Activated naive CD8-positive, alpha-beta T cell treated with anti-CD3 and anti-CD28 coated beads for 36 hours (primary cell): ENCODE measurements at regions not wholly inside any gene's neighbourhood (a gene's known extent, or its start where the extent isn't known, plus 50 kb on each side); places are given as distances from the start of the nearest gene placed in this dataset.
"Not testable (repeated sequence)": the region's sequence is repeated elsewhere in the genome, so short reads cannot be mapped to it uniquely, and the experiment has no call there.

Experiments
- DNase-seq: peaks from one replicate; pipeline ENCODE4 v3.0.0; 2021
- H3K27ac Mint-ChIP-seq: one replicate; pipeline ENCODE4 v1.8.0; 2022; ENCODE audit warnings: mild to moderate bottlenecking, moderate library complexity, mixed read lengths
- H3K27me3 Mint-ChIP-seq: one replicate; pipeline ENCODE4 v1.8.0; 2022; ENCODE audit warnings: mild to moderate bottlenecking, mixed read lengths
- H3K36me3 Mint-ChIP-seq: one replicate; pipeline ENCODE4 v1.8.0; 2021; ENCODE audit warnings: mild to moderate bottlenecking, mixed read lengths
- H3K4me1 Mint-ChIP-seq: one replicate; pipeline ENCODE4 v1.8.0; 2021; ENCODE audit warnings: mixed read lengths
- H3K4me3 Mint-ChIP-seq: one replicate; pipeline ENCODE4 v1.8.0; 2022; ENCODE audit warnings: mild to moderate bottlenecking, moderate library complexity, mixed read lengths
- H3K9me3 Mint-ChIP-seq: one replicate; pipeline ENCODE4 v1.8.0; 2022; ENCODE audit warnings: mixed read lengths

DNA sequence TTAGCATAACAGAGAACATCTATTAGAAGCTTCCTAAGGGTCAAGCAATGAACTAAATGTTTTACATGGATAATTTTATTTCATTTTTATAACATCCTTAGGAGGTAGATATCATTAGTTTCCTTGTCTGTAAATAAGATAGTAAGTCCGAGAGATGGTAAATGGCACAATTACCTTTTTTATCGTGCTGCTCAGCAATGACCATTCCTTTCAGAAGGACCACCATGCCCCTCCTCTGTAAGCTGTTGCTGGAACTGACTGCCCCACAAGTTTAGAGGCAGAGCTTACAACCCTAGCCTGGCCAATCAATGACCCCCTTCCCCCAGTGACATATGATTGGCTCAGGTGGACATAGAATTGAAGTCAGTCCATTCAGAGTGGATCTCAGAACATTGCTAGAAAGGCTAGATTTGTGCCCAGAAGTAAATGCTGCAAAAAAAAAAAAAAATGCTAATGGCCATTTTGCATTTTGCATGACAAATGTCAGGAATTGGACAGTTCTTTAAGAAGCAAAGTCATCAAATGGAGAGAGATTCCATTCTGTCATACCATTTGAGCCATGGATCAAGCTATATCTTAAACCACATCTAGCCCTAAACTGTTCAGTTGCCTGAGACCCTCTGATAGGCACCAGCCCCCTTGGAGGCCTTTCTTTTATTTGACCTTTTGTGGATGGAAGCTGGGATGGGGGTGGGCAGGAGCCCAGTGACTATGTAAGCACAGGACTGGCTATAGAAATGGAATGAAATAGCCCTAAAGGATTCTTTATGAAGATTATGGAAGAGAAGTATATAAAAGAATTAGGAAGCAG, 668.3 kb downstream of the UQCRFS1 start:
- Mint-ChIP-seq H3K27me3 (no peaks in the 10 kb centered on the region), H3K9me3 (no peaks in the 10 kb centered on the region), H3K27ac (no peak overlapping the region), H3K4me3 (no peak overlapping the region), H3K36me3 (no peaks in the 10 kb centered on the region), H3K4me1 (no peaks in the 10 kb centered on the region)
- DNase-seq, result no peak

DNA sequence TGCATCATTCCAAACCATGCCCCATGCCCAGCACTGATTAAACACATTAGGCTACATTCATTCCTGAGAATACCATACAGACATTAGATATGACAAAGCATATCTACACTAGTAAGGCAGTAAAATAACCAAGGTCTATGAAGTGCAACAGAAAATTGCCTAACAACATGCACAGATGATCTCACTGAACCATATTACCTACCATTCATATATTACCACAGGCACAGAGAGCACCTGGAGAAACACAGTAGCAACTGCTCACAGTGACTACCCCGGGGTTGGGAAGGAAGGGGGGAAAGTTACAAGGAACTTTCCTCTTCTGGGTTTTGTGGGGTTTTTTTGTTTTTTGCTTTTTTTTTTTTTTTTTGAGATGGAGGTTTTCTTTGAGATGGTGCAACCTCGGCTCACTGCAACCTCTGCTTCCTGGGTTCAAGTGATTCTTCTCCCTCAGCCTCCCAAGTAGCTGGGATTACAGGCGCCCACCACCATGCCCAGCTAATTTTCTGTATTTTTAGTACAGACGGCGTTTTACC, 669.6 kb downstream of the UQCRFS1 start:
- Mint-ChIP-seq H3K36me3 (no peaks in the 10 kb centered on the region), H3K4me1 (no peaks in the 10 kb centered on the region), H3K4me3 (no peak overlapping the region), H3K27me3 (no peaks in the 10 kb centered on the region), H3K9me3 (no peaks in the 10 kb centered on the region), H3K27ac (no peak overlapping the region)
- no peak for DNase-seq

DNA sequence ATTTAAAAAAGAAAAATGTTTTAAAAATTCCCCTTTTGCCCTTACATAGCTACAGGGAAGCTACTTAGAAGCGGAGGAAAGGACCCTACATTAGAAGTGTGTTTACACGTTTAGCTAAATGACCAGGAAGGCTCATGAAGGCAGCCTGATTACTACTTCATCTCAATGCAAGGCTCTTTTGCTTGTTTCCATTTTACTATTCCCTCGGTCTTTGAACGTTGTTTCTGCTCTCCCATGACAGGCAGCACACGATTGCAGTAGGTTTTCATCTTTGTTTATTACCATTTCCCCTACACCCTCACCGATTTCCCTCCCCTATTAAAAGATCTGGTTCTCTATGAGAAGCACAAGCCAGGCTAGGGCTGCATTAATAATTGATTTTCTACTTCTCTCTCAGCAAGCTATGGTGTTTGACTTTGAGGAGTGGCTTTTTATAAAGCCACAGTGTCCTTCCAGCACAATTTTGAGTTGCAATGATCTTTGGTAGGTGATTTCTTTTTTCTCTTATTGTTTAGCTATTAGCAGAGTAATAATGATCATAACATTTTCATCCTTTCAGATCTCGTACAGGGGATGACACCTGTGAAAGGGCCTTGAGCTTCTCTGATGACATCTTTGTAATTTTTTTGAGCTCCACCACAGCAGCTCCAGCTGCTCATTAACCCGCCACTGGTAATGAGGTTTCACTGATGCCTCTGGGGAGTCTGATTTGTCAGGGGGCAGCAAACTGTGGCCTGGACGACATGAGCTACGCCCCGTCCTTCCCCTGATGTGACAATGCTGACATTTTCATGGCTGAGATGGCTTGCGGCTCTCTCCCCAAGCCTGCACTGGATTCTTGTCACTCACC, 670.3 kb downstream of the UQCRFS1 start:
- no peak overlapping the region for H3K27ac Mint-ChIP-seq
- no peaks in the 10 kb centered on the region for H3K4me1 Mint-ChIP-seq
- no peaks in the 10 kb centered on the region for H3K27me3 Mint-ChIP-seq
- H3K4me3 Mint-ChIP-seq, result no peak overlapping the region
- H3K36me3 Mint-ChIP-seq, result no peaks in the 10 kb centered on the region
- peaks cover 2% of the 10 kb centered on the region for H3K9me3 Mint-ChIP-seq
- no peak for DNase-seq

DNA sequence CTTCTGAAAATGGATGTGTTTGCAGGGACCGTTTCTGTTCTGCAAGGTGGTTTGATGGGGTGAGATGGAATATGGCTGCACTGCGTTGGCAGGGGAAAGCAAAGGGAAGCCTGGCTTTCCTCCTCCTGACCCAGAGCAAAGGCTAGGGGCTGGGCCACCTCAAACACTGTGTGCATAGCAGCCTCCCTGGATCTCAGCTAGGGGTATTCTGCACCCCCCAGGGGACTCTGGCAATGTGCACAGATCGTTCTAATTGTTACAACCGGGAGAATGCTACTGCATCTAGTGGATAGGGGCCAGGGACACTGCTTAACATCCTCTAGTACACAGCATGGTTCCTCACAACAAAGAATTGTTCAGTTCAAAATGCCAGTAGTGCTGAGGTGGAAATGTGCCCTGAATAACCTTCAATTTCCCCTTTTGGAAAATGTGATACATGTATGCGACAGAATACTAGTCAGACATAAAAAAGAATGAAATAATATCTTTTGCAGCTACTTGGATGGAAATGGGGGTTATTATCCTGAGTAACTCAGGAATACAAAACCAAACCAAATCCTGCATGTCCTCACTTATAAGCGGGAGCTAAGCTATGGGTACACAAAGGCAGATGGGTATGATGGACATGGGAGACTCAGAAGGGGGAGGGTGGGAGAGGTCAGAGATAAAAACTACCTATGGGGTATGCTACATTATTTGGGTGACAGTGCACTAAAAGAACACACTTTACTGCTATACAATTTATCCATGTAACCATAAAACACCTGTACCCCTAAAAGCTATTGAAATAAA, 671.2 kb downstream of the UQCRFS1 start:
- H3K4me3 Mint-ChIP-seq, result no peak overlapping the region
- H3K36me3 Mint-ChIP-seq, result no peaks in the 10 kb centered on the region
- peaks cover 7% of the 10 kb centered on the region for H3K9me3 Mint-ChIP-seq
- DNase-seq, result no peak
- no peaks in the 10 kb centered on the region for H3K4me1 Mint-ChIP-seq
- H3K27ac Mint-ChIP-seq, result no peak overlapping the region
- H3K27me3 Mint-ChIP-seq, result no peaks in the 10 kb centered on the region

DNA sequence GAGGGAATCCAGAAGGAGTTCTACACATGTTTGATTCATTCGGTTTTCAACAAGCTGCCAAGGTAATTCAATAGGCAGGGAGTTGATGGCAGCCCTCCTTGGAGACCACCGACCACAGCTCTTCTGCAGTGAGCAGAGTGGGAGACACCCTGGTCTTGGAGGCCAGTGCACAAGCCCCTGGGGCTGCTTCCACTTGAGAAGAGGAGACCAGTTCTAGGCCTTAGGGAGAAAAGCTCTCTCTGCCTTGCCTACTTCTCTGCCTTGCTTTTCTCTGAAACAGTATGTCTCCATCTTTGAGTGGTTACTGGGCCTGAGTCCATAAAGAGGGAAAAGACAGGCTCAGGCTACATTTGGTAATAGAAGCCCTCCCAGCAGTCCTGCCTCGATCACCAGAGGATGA, 671.9 kb downstream of the UQCRFS1 start:
- no peak overlapping the region for H3K4me3 Mint-ChIP-seq
- H3K36me3 Mint-ChIP-seq, result no peaks in the 10 kb centered on the region
- no peak for DNase-seq
- no peak overlapping the region for H3K27ac Mint-ChIP-seq
- H3K9me3 Mint-ChIP-seq, result peaks cover 7% of the 10 kb centered on the region
- no peaks in the 10 kb centered on the region for H3K27me3 Mint-ChIP-seq
- no peaks in the 10 kb centered on the region for H3K4me1 Mint-ChIP-seq

DNA sequence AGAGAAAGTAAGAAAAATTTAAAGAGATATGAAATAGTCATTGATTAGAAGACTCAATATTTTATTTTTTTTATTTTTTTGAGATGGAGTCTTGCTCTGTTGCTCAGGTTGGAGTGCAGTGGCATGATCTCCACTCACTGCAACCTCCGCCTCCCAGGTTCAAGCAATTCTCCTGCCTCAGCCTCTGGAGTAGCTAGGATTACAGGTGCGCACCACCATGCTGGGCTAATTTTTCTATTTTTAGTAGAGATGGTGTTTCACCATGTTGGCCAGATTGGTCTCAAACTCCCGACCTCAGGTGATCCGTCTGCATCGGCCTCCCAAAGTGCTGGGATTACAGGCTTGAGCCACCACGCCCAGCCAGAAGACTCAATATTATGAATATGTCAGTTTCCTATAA, 672.6 kb downstream of the UQCRFS1 start:
- peaks cover 10% of the 10 kb centered on the region for H3K9me3 Mint-ChIP-seq
- not testable (repeated sequence) for H3K27me3 Mint-ChIP-seq, DNase-seq, H3K4me3 Mint-ChIP-seq, H3K4me1 Mint-ChIP-seq, H3K27ac Mint-ChIP-seq, H3K36me3 Mint-ChIP-seq

DNA sequence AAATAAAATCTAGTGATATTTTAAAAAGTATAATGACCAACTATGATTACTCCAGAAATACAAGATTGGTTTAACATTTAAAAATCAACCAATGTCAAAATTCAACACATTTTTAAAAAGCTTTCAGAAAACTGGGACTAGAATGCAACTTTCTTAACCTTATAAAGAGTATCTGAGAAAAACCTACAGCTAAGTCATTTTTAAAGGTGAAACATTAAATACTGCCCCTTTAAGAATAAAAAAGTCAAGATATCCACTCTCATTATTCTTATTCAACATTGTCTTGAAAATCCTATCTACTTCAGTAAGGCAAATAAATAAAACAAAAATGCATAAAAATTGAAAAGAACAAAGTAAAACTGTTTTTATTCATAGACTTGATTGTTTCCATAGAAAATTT, 673.2 kb downstream of the UQCRFS1 start:
- peaks cover 11% of the 10 kb centered on the region for H3K9me3 Mint-ChIP-seq
- no peaks in the 10 kb centered on the region for H3K4me1 Mint-ChIP-seq
- no peaks in the 10 kb centered on the region for H3K36me3 Mint-ChIP-seq
- no peak for DNase-seq
- H3K27ac Mint-ChIP-seq, result no peak overlapping the region
- H3K4me3 Mint-ChIP-seq, result no peak overlapping the region
- H3K27me3 Mint-ChIP-seq, result no peaks in the 10 kb centered on the region

DNA sequence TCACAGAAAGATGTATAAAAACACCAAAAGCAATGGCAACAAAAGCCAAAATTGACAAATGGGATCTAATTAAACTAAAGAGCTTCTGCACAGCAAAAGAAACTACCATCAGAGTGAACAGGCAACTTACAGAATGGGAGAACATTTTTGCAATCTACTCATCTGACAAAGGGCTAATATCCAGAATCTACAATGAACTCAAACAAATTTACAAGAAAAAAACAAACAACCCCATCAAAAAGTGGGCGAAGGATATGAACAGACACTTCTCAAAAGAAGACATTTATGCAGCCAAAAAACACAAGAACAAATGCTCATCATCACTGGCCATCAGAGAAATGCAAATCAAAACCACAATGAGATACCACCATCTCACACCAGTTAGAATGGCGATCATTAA, 674.4 kb downstream of the UQCRFS1 start:
- not testable (repeated sequence) for H3K4me1 Mint-ChIP-seq, H3K36me3 Mint-ChIP-seq, H3K27ac Mint-ChIP-seq, H3K4me3 Mint-ChIP-seq, H3K27me3 Mint-ChIP-seq, DNase-seq
- peaks cover 12% of the 10 kb centered on the region for H3K9me3 Mint-ChIP-seq

DNA sequence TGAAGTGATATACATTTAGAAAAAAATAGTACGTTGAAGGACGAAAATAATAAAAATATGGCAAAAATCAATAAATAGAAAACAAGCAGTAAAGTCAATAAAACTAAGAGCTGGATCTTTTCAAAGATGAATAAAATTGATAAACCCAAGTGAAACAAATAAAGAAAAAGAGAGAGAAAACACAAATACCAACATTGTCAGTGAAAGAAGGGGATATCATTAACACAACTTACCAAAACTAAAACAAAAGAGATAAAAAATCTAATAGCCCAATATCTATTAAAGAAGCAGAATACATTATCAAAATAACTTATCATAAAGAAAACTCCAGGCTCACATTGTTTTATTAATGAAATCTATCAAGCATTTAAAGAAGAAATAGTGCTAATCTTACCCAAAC, 675.1 kb downstream of the UQCRFS1 start:
- no peaks in the 10 kb centered on the region for H3K4me1 Mint-ChIP-seq
- no peak for DNase-seq
- no peak overlapping the region for H3K4me3 Mint-ChIP-seq
- H3K36me3 Mint-ChIP-seq, result no peaks in the 10 kb centered on the region
- H3K27me3 Mint-ChIP-seq, result no peaks in the 10 kb centered on the region
- H3K27ac Mint-ChIP-seq, result no peak overlapping the region
- peaks cover 12% of the 10 kb centered on the region for H3K9me3 Mint-ChIP-seq

DNA sequence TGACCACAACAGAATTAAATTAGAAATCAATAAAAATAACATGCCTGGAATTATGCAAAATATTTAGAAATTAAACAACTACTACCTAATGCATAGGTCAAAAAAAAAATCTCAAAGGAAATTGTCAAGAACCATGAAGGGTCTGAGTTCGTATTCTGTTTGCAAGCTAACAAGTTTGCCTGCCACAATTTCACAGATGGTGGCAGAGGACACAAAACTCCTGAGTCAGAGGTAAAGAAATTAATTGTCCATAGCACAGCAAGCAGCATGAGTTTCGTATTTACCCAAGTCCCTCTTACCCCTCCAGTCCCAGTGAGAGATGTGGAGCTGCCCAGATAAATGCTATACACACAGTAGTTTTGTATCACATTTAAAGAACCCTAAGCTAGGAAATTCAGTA, 675.9 kb downstream of the UQCRFS1 start:
- Mint-ChIP-seq H3K4me1 (no peaks in the 10 kb centered on the region), H3K27me3 (no peaks in the 10 kb centered on the region)

DNA sequence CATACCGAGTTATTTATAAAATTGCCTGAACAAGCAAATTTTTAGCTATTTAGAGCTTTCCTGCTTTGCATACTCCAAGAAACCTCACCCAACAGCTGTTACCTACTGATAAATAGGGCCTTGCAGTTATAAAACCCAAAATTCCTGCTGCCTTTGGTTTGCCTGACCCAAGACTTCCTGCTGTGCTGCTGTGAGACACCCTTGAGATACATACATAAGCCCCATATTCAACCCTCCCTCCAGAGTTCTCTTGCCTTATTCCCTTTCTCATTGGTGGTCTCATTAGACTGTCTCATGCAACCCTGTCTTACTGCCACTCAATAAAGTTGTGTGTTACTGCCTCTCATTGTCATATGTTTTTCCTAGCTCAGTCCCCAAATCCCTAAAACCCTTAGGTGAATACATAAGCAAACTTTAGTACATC, 677.6 kb downstream of the UQCRFS1 start:
- DNase-seq, result no peak
- Mint-ChIP-seq H3K27me3 (no peaks in the 10 kb centered on the region), H3K4me1 (no peaks in the 10 kb centered on the region), H3K4me3 (no peak overlapping the region), H3K36me3 (no peaks in the 10 kb centered on the region), H3K9me3 (peaks cover 12% of the 10 kb centered on the region), H3K27ac (no peak overlapping the region)

More for the DNA sequence above, 675.9 kb downstream of the UQCRFS1 start:
- Mint-ChIP-seq H3K36me3 (no peaks in the 10 kb centered on the region), H3K9me3 (peaks cover 12% of the 10 kb centered on the region), H3K27ac (no peak overlapping the region), H3K4me3 (no peak overlapping the region)
- no peak for DNase-seq

DNA sequence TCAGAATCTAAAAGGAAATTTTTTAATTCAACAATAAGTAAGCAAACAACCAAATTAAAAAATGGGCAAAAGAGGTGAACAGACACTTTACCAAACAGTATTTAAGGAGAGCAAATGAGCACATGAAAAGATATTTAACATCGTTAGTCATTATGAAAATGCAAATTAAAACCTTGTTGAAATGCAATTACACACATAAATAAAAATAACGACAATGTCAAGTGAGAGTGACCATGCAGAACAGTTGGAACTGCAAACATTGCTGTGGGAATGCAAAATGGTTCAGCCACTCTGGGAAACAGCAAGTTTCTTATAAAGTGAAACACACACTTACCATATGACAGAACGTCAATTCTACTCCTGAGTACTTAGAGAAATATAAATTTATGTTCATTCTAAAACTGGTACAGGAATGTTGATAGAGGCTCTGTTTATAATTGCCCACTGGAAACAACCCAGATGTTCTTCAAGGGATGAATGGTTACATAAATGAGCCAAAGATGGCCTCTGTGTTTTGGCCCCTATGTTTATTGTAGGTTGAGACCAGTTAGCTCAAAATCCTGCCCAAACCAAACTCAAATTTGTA, 678.1 kb downstream of the UQCRFS1 start:
- peaks cover 12% of the 10 kb centered on the region for H3K9me3 Mint-ChIP-seq
- no peaks in the 10 kb centered on the region for H3K36me3 Mint-ChIP-seq
- no peak overlapping the region for H3K4me3 Mint-ChIP-seq
- H3K4me1 Mint-ChIP-seq, result no peaks in the 10 kb centered on the region
- H3K27me3 Mint-ChIP-seq, result no peaks in the 10 kb centered on the region
- no peak overlapping the region for H3K27ac Mint-ChIP-seq
- no peak for DNase-seq

DNA sequence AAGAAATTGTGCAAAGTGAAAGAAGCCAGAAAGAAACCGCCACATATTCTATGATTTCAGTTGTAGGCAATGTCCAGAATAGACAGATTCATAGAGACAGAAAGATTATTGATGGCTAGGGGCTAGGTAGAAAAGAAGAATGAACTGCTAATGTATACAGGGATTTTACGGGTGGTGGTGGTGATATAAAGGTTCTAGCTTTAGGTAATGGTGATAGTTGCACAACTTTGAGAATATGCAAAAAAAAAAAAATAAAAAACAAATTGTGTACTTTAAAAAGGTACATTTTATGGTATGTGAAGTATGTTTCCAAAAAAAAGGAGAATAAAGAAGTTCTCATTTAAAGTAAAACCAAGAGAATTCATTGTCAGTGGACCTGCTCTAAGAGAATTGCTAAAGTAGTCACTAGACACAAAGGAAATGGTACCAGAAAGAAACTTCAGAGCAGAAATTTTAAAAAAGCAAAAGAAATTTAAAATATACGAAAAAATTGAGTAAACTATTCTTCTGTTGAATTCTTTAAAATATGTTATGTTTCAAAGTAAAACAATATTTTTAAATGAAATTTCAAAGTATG, 680.1 kb downstream of the UQCRFS1 start:
- DNase-seq, result no peak
- Mint-ChIP-seq H3K36me3 (no peaks in the 10 kb centered on the region), H3K9me3 (peaks cover 11% of the 10 kb centered on the region)

DNA sequence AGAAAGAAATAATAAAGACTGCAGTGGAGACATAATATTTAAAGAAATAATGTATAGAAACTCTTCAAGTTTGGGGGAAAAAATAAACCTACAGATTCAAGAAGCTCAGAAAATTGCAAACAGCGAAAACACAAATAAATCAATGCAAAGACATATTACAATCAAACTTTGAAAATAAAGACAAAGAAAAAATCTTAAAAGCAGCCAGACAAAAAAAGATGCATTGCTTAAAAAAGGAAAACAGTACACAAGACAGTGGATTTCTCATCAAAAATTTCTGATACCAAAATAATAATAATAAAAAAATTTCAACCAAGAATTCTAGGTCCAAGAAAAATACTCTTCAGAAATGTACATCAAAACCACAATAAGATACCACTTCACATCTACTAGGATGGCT, 681.0 kb downstream of the UQCRFS1 start:
- Mint-ChIP-seq H3K9me3 (peaks cover 7% of the 10 kb centered on the region), H3K4me3 (no peak overlapping the region), H3K4me1 (no peaks in the 10 kb centered on the region), H3K27ac (no peak overlapping the region), H3K27me3 (no peaks in the 10 kb centered on the region), H3K36me3 (no peaks in the 10 kb centered on the region)
- no peak for DNase-seq

More for the DNA sequence above, 680.1 kb downstream of the UQCRFS1 start:
- Mint-ChIP-seq H3K27ac (no peak overlapping the region), H3K4me1 (no peaks in the 10 kb centered on the region), H3K4me3 (no peak overlapping the region), H3K27me3 (no peaks in the 10 kb centered on the region)
